ENCODE measurements at regions not wholly inside any gene's neighbourhood (a gene's known extent, or its start where the extent isn't known, plus 50 kb on each side); places are given as distances from the start of the nearest gene placed in this dataset.

GRCh38 chr5:57720656-57721055 is 238.0 kb upstream of the ACTBL2 start:
- TF ChIP-seq CTCF (IDR thresholded peaks at IDR 0.05): no peak
- TF ChIP-seq POLR2A (IDR thresholded peaks at IDR 0.05): no peak
